OCI-LY7 (cell line): ENCODE measurements at regions not wholly inside any gene's neighbourhood (a gene's known extent, or its start where the extent isn't known, plus 50 kb on each side); places are given as distances from the start of the nearest gene placed in this dataset.

Experiments
- BruUV-seq: library from RNA; stranded (reverse); fragments of 400-500 nt; replicated peaks from 2 replicates; lab custom pipeline; 2021; lab: Mats Ljungman, UMichigan
- CTCF ChIA-PET: fragments of 300-600 bp; sonication (Branson Sonifier 250); formaldehyde crosslinking; loops from one replicate; lab custom pipeline; 2022; ENCODE audit warnings: antibody characterized with exemption; ENCODE audit not compliant: unreplicated experiment; lab: Charles Lee
- POLR2A ChIA-PET: fragments of 300-600 bp; sonication (Branson Sonifier 250); formaldehyde crosslinking; loops from one replicate; lab custom pipeline; 2022; ENCODE audit warnings: antibody characterized with exemption; lab: Charles Lee
- DNase-seq: peaks from one replicate; pipeline ENCODE4 v3.0.0-alpha.2; 2015; ENCODE audit warnings: low spot score
- H2AFZ ChIP-seq: fragments of 200-600 bp; sonication (generic), shearing (Covaris generic); 2 replicates; pipeline ENCODE4 v1.6.1; 2014; ENCODE audit warnings: mild to moderate bottlenecking, antibody characterized with exemption, low read length, moderate library complexity
- H3K27ac ChIP-seq: fragments of 200-600 bp; sonication (generic); 2 replicates; pipeline ENCODE4 v1.5.1; 2014; ENCODE audit warnings: mixed run types, low read depth, mild to moderate bottlenecking, moderate library complexity, low read length, inconsistent platforms; ENCODE audit not compliant: poor library complexity, severe bottlenecking
- H3K36me3 ChIP-seq: fragments of 200-600 bp; sonication (generic); 2 replicates; pipeline ENCODE4 v1.6.1; 2014; ENCODE audit warnings: mild to moderate bottlenecking, antibody characterized with exemption, low read length, moderate library complexity, mixed read lengths; ENCODE audit not compliant: insufficient read depth
- H3K4me1 ChIP-seq: fragments of 200-600 bp; sonication (generic); 2 replicates; pipeline ENCODE4 v1.5.1; 2014; ENCODE audit warnings: mild to moderate bottlenecking, low read length; ENCODE audit not compliant: insufficient read depth, poor library complexity, severe bottlenecking
- H3K4me2 ChIP-seq: fragments of 200-600 bp; sonication (generic); 2 replicates; pipeline ENCODE4 v1.6.1; 2014; ENCODE audit warnings: mild to moderate bottlenecking, low read length
- H3K4me3 ChIP-seq: fragments of 200-600 bp; sonication (generic); 2 replicates; pipeline ENCODE4 v1.5.1; 2014; ENCODE audit warnings: mild to moderate bottlenecking, low read depth, low read length; ENCODE audit not compliant: poor library complexity, severe bottlenecking
- H3K79me2 ChIP-seq: fragments of 200-600 bp; sonication (generic); 2 replicates; pipeline ENCODE4 v1.6.1; 2016; ENCODE audit warnings: low read depth, mild to moderate bottlenecking, low read length, moderate library complexity, mixed read lengths; ENCODE audit not compliant: insufficient read depth
- H3K9me2 ChIP-seq: fragments of 200-600 bp; sonication (generic); 2 replicates; pipeline ENCODE4 v1.6.1; 2016; ENCODE audit warnings: mild to moderate bottlenecking, low read length, mixed read lengths; ENCODE audit not compliant: insufficient read depth
- H3K9me3 ChIP-seq: fragments of 200-600 bp; sonication (generic); 2 replicates; pipeline ENCODE4 v1.6.1; 2014; ENCODE audit warnings: mild to moderate bottlenecking, mixed run types, low read length, mixed read lengths
- H4K20me1 ChIP-seq: fragments of 200-600 bp; sonication (generic); 2 replicates; pipeline ENCODE4 v1.6.1; 2014; ENCODE audit warnings: mild to moderate bottlenecking, antibody characterized with exemption, low read length, moderate library complexity, mixed read lengths; ENCODE audit not compliant: insufficient read depth
- CTCF ChIP-seq: fragments of 200-600 bp; sonication (generic); conservative IDR thresholded peaks from 2 replicates; pipeline ENCODE4 v1.5.1; 2014; ENCODE audit warnings: mild to moderate bottlenecking, antibody characterized with exemption, low read length, moderate library complexity, mixed read lengths
- EZH2phosphoT487 ChIP-seq: fragments of 200-600 bp; sonication (generic); IDR thresholded peaks from 2 replicates; pipeline ENCODE4 v1.6.1; 2018; ENCODE audit warnings: low read depth, borderline replicate concordance, mild to moderate bottlenecking, mixed run types, antibody characterized with exemption, low read length, moderate library complexity, mixed read lengths
- intact Hi-C: fragments of 100-400 bp; cut with micrococcal nuclease; formaldehyde crosslinking; loops from one replicate; pipeline ENCODE4 v1.10.0; 2022; ENCODE audit not compliant: unreplicated experiment

GRCh38 chr7:35399216-35399615 lies 145.3 kb upstream of the TBX20 start:
- DNase-seq: no peak
- ChIA-PET CTCF (no interaction called here), POLR2A (no interaction called here)
- no peak overlapping the region for H3K4me2 ChIP-seq
- no peaks in the 10 kb centered on the region for H3K9me3 ChIP-seq
- no peak overlapping the region for H3K27ac ChIP-seq
- H3K79me2 ChIP-seq: no peaks in the 10 kb centered on the region
- TF ChIP-seq CTCF (no peak), EZH2phosphoT487 (no peak)
- H2AFZ ChIP-seq: no peak overlapping the region
- intact Hi-C loops: no loop called here
- no peaks in the 10 kb centered on the region for H3K36me3 ChIP-seq
- BruUV-seq: no TSS peak
- no peaks in the 10 kb centered on the region for H3K4me1 ChIP-seq
- no peaks in the 10 kb centered on the region for H4K20me1 ChIP-seq
- no peak overlapping the region for H3K4me3 ChIP-seq
- no peaks in the 10 kb centered on the region for H3K9me2 ChIP-seq

GRCh38 chr7:35398518-35398917 lies 144.6 kb upstream of the TBX20 start:
- no peaks in the 10 kb centered on the region for H4K20me1 ChIP-seq
- intact Hi-C loops: no loop called here
- ChIA-PET POLR2A (interaction anchor here (0.6 kb wide), 1 partner anchor 1152 kb away, joined by 4 read pairs; no protein-coding TSS in a partner anchor), CTCF (no interaction called here)
- H2AFZ ChIP-seq: no peak overlapping the region
- H3K9me3 ChIP-seq: no peaks in the 10 kb centered on the region
- H3K27ac ChIP-seq: no peak overlapping the region
- H3K9me2 ChIP-seq: no peaks in the 10 kb centered on the region
- no peaks in the 10 kb centered on the region for H3K4me1 ChIP-seq
- no TSS peak for BruUV-seq
- no peaks in the 10 kb centered on the region for H3K36me3 ChIP-seq
- no peak for DNase-seq
- no peak overlapping the region for H3K4me2 ChIP-seq
- H3K4me3 ChIP-seq: no peak overlapping the region
- no peaks in the 10 kb centered on the region for H3K79me2 ChIP-seq
- TF ChIP-seq CTCF: no peak
- TF ChIP-seq EZH2phosphoT487: no peak

- ChIA-PET CTCF (no interaction called here), POLR2A (interaction anchor here (0.6 kb wide), 1 partner anchor 111 kb away, joined by 5 read pairs; no protein-coding TSS in a partner anchor)
- TF ChIP-seq CTCF (no peak), EZH2phosphoT487 (no peak)
- H3K36me3 ChIP-seq: no peaks in the 10 kb centered on the region
- no peaks in the 10 kb centered on the region for H3K9me3 ChIP-seq
- no peaks in the 10 kb centered on the region for H3K4me1 ChIP-seq
- H3K27ac ChIP-seq: no peak overlapping the region
- intact Hi-C loops: no loop called here
- no peaks in the 10 kb centered on the region for H3K9me2 ChIP-seq
- H2AFZ ChIP-seq: no peak overlapping the region
- H3K4me3 ChIP-seq: no peak overlapping the region
- BruUV-seq: no TSS peak
- H4K20me1 ChIP-seq: no peaks in the 10 kb centered on the region
- no peaks in the 10 kb centered on the region for H3K79me2 ChIP-seq
- no peak overlapping the region for H3K4me2 ChIP-seq
- DNase-seq: no peak
These were observed 136.2 kb upstream of the TBX20 start for GRCh38 chr7:35390146-35390545.
